HFFc6 (cell line): ENCODE measurements at regions not wholly inside any gene's neighbourhood (a gene's known extent, or its start where the extent isn't known, plus 50 kb on each side); places are given as distances from the start of the nearest gene placed in this dataset.
A peak's percentile ranks its signal among the peaks of the same experiment; 100 is the strongest.

Experiments used
- DNase-seq: peaks from one replicate; pipeline ENCODE4 v3.0.0-alpha.2; 2018
- H3K27ac Mint-ChIP-seq: 2 replicates; pipeline ENCODE4 v1.8.0; 2020; ENCODE audit warnings: mild to moderate bottlenecking, mixed read lengths
- H3K27me3 Mint-ChIP-seq: 2 replicates; pipeline ENCODE4 v1.8.0; 2021; ENCODE audit warnings: mild to moderate bottlenecking, moderate library complexity, mixed read lengths; ENCODE audit not compliant: insufficient read depth
- H3K36me3 Mint-ChIP-seq: 2 replicates; pipeline ENCODE4 v1.8.0; 2021; ENCODE audit warnings: low read depth, mixed read lengths
- H3K4me1 Mint-ChIP-seq: 2 replicates; pipeline ENCODE4 v1.8.0; 2020; ENCODE audit warnings: low read depth, mixed read lengths
- H3K4me3 Mint-ChIP-seq: 2 replicates; pipeline ENCODE4 v1.8.0; 2020; ENCODE audit warnings: mild to moderate bottlenecking, moderate library complexity, mixed read lengths
- H3K9me3 Mint-ChIP-seq: 2 replicates; pipeline ENCODE4 v1.8.0; 2020; ENCODE audit warnings: mild to moderate bottlenecking, mixed read lengths
- CTCF ChIP-seq: fragments of 200-600 bp; sonication (generic); IDR thresholded peaks from 2 replicates; pipeline ENCODE4 v1.5.0; 2021; ENCODE audit warnings: antibody characterized with exemption, mild to moderate bottlenecking

DNA sequence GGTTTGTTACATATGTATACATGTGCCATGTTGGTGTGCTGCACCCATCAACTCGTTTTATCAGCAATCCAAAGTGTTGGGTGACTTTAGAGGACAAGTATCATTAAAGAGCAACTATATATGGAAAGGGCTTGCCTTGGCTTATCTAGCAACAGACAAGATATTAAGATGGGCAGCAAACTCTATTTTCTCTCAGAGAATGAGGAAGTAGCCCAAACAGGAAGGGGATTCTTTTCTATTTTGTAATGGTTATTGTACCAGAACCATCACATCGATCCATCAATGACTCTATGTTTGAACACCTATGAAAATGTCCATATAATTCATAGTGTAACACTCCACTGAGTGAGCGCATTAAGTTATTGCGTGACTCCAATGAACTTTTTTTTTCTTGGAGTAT, 260.1 kb upstream of the SLC24A2 start:
- peaks cover 3% of the 10 kb centered on the region for H3K27me3 Mint-ChIP-seq
- H3K9me3 Mint-ChIP-seq: no peaks in the 10 kb centered on the region
- no peak for TF ChIP-seq CTCF
- H3K4me3 Mint-ChIP-seq: no peak overlapping the region
- DNase-seq: no peak
- no peaks in the 10 kb centered on the region for H3K36me3 Mint-ChIP-seq
- H3K4me1 Mint-ChIP-seq: no peaks in the 10 kb centered on the region
- H3K27ac Mint-ChIP-seq: no peak overlapping the region

DNA sequence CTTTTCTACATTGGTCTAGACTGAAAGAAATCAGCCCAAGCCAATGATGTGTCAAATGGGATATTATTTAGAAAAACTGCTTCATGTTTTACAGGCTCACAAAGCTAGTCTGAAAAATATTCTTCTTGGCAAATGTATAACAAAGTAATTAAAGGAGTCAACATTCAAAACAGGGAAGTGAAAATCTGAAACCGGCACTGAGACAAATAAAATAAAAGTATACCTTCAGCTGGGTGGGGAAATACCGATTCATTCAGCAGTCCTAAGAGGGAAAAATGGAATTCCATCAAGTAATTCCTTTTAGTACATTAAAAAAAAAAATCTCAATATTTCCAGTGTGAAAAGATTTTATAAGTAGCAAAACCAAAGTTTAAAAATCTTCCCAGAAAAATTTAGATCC, 259.6 kb upstream of the SLC24A2 start:
- Mint-ChIP-seq H3K4me3 (no peak overlapping the region), H3K4me1 (peaks cover 3% of the 10 kb centered on the region), H3K27ac (no peak overlapping the region), H3K36me3 (no peaks in the 10 kb centered on the region), H3K9me3 (no peaks in the 10 kb centered on the region), H3K27me3 (peaks cover 3% of the 10 kb centered on the region)
- no peak for DNase-seq
- no peak for TF ChIP-seq CTCF

GRCh38 chr9:20044686-20045085, 255.8 kb upstream of the SLC24A2 start:
- Mint-ChIP-seq H3K27me3 (peaks cover 5% of the 10 kb centered on the region; the same call in 1 of the 2 replicates), H3K27ac (no peak overlapping the region), H3K9me3 (no peaks in the 10 kb centered on the region), H3K4me3 (no peak overlapping the region), H3K36me3 (no peaks in the 10 kb centered on the region), H3K4me1 (peaks cover 7% of the 10 kb centered on the region)
- TF ChIP-seq CTCF: no peak
- DNase-seq: no peak

DNA sequence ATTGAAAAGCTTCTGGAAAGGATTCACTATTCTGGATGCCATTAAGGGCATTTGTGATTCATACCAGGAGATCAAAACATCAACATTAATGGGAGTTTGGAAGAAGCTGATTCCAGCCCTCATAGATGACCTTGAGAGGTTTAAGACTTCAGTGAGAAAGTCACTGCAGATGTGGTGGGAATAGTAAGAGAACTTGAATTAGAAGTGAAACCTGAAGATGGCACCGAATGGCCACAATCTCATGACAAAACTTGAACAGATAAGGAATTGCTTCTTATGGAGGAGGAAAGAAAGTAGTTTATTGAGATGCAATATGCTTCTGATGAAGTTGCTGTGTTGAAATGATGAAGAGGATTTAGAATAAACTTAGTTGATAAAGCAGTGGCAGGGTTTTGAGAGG, 254.6 kb upstream of the SLC24A2 start:
- no peak overlapping the region for H3K27ac Mint-ChIP-seq
- peak overlapping the region; percentile 35; the same call in 1 of the 2 replicates for H3K4me3 Mint-ChIP-seq
- no peak for DNase-seq
- H3K36me3 Mint-ChIP-seq: no peaks in the 10 kb centered on the region
- H3K27me3 Mint-ChIP-seq: peaks cover 12% of the 10 kb centered on the region
- peaks cover 7% of the 10 kb centered on the region for H3K4me1 Mint-ChIP-seq
- TF ChIP-seq CTCF: no peak
- no peaks in the 10 kb centered on the region for H3K9me3 Mint-ChIP-seq

- Mint-ChIP-seq H3K36me3 (no peaks in the 10 kb centered on the region), H3K9me3 (no peaks in the 10 kb centered on the region), H3K27me3 (peaks cover 12% of the 10 kb centered on the region), H3K4me1 (peaks cover 7% of the 10 kb centered on the region), H3K4me3 (peak overlapping the region; percentile 35; the same call in 1 of the 2 replicates), H3K27ac (no peak overlapping the region)
- no peak for TF ChIP-seq CTCF
- DNase-seq: no peak
Measured at GRCh38 chr9:20043035-20043434, 254.2 kb upstream of the SLC24A2 start.

GRCh38 chr9:20042128-20042711, 253.4 kb upstream of the SLC24A2 start:
- TF ChIP-seq CTCF: no peak
- peaks cover 7% of the 10 kb centered on the region for H3K4me1 Mint-ChIP-seq
- DNase-seq: no peak
- no peaks in the 10 kb centered on the region for H3K36me3 Mint-ChIP-seq
- H3K27ac Mint-ChIP-seq: no peak overlapping the region
- no peaks in the 10 kb centered on the region for H3K9me3 Mint-ChIP-seq
- no peak overlapping the region for H3K4me3 Mint-ChIP-seq
- H3K27me3 Mint-ChIP-seq: peaks cover 13% of the 10 kb centered on the region
